Kidney (tissue), 13 donors: ENCODE measurements at regions not wholly inside any gene's neighbourhood (a gene's known extent, or its start where the extent isn't known, plus 50 kb on each side); places are given as distances from the start of the nearest gene placed in this dataset.

ENCODE experiments used
- DNase-seq, 5 donors: peaks; one replicate each; pipeline ENCODE4 v3.0.0-alpha.2; 2013 to 2020
- FAIRE-seq: peaks from 2 replicates; lab custom pipeline; 2012; peaks lifted over from hg19 to GRCh38; lab: Jason Lieb, UNC
- H3K27ac ChIP-seq, 2 donors: one replicate each; pipeline ENCODE4 v1.7.0; 2013; ENCODE audit warnings: low read depth in 2 of 2, low read length in 2 of 2, inconsistent platforms in 1 of 2
- H3K27me3 ChIP-seq: one replicate; pipeline ENCODE4 v1.7.1; 2013; ENCODE audit warnings: low read length, inconsistent platforms; ENCODE audit not compliant: control insufficient read depth, insufficient read depth
- H3K36me3 ChIP-seq, 3 donors: one replicate each; pipeline versions ENCODE4 v1.7.0 to v1.7.1; 2013; ENCODE audit warnings: low read length in 3 of 3, control low read depth in 1 of 3, inconsistent platforms in 1 of 3; ENCODE audit not compliant: insufficient read depth in 3 of 3, control insufficient read depth in 2 of 3
- H3K4me1 ChIP-seq, 3 donors: one replicate each; pipeline versions ENCODE4 v1.7.0 to v1.7.1; 2013; ENCODE audit warnings: low read length in 3 of 3, inconsistent platforms in 1 of 3, low read depth in 1 of 3; ENCODE audit not compliant: control insufficient read depth in 2 of 3, insufficient read depth in 2 of 3
- H3K4me3 ChIP-seq, 3 donors: one replicate each; pipeline versions ENCODE4 v1.7.0 to v1.8.1; 2013; ENCODE audit warnings: low read length in 3 of 3, control low read depth in 1 of 3, inconsistent platforms in 1 of 3
- H3K9ac ChIP-seq, 3 donors: one replicate each; pipeline versions ENCODE4 v1.7.0 to v1.7.1; 2013; ENCODE audit warnings: low read length in 3 of 3, control low read depth in 1 of 3, inconsistent platforms in 1 of 3
- H3K9me3 ChIP-seq, 3 donors: one replicate each; pipeline versions ENCODE4 v1.7.0 to v1.7.1; 2013; ENCODE audit warnings: low read length in 3 of 3, control low read depth in 1 of 3, inconsistent platforms in 1 of 3; ENCODE audit not compliant: control insufficient read depth in 2 of 3, insufficient read depth in 1 of 3
- intact Hi-C: fragments of 100-400 bp; cut with DNase I; formaldehyde crosslinking; loops from one replicate; pipeline ENCODE4 v1.11.1; 2022
- TF ChIP-seq, protein P1 (sequence below): IDR thresholded peaks from 3 replicates; pipeline ENCODE4 v1.5.1; 2012; ENCODE audit warnings: mild to moderate bottlenecking, moderate library complexity, borderline replicate concordance; ENCODE audit not compliant: insufficient read depth; ENCODE audit errors: extremely low read depth
- donor health status: control.
- donor health status: control.
- donor health status: control.
- donor health status: control.
- donor health status: control.
- donor health status: DM: yes; HTN: yes; CAD: no.
- donor health status: Normal renal cell carcinoma (clear cell type).

GRCh38 chr6:19002976-19003560 lies 615.9 kb downstream of the RNF144B start:
- Histone ChIP-seq H3K4me3 (no peak overlapping the region), H3K36me3 (no peaks in the 10 kb centered on the region), H3K4me1 (no peaks in the 10 kb centered on the region), H3K27ac (no peak overlapping the region), H3K9me3 (no peaks in the 10 kb centered on the region), H3K27me3 (no peaks in the 10 kb centered on the region), H3K9ac (no peak overlapping the region)
- DNase-seq, result no peak
- FAIRE-seq, result no peak
- intact Hi-C loops, result no loop called here
- TF ChIP-seq, protein P1, sequence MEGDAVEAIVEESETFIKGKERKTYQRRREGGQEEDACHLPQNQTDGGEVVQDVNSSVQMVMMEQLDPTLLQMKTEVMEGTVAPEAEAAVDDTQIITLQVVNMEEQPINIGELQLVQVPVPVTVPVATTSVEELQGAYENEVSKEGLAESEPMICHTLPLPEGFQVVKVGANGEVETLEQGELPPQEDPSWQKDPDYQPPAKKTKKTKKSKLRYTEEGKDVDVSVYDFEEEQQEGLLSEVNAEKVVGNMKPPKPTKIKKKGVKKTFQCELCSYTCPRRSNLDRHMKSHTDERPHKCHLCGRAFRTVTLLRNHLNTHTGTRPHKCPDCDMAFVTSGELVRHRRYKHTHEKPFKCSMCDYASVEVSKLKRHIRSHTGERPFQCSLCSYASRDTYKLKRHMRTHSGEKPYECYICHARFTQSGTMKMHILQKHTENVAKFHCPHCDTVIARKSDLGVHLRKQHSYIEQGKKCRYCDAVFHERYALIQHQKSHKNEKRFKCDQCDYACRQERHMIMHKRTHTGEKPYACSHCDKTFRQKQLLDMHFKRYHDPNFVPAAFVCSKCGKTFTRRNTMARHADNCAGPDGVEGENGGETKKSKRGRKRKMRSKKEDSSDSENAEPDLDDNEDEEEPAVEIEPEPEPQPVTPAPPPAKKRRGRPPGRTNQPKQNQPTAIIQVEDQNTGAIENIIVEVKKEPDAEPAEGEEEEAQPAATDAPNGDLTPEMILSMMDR, result no peak

DNA sequence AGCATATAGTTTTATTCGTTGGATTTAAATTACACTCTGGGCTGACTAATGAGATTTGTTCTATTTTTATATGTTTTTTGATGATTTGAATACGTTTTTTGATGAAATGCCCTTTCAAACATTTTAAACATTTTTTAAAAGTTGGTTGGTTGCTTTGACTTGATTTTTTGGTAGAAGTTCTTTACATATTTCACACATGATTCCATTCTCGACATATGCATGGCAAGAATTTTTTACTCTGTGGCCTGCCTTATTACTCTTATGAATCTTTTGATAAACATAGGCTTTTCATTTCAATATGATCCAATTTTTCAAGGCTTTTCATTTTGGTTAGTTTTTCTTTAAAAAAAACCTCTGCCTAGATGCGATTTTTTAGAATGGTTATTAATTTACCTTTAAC lies 617.0 kb downstream of the RNF144B start:
- no peaks in the 10 kb centered on the region for H3K36me3 ChIP-seq
- H3K4me3 ChIP-seq, result no peak overlapping the region
- TF ChIP-seq, protein P1, result no peak
- FAIRE-seq (no peak), DNase-seq (no peak)
- no peaks in the 10 kb centered on the region for H3K9me3 ChIP-seq
- no peaks in the 10 kb centered on the region for H3K4me1 ChIP-seq
- intact Hi-C loops, result no loop called here
- H3K27ac ChIP-seq, result no peak overlapping the region
- H3K9ac ChIP-seq, result no peak overlapping the region
- H3K27me3 ChIP-seq, result no peaks in the 10 kb centered on the region

GRCh38 chr6:19009769-19010168 lies 622.6 kb downstream of the RNF144B start:
- FAIRE-seq (no peak), DNase-seq (no peak)
- Histone ChIP-seq H3K9me3 (no peaks in the 10 kb centered on the region), H3K36me3 (no peaks in the 10 kb centered on the region), H3K4me1 (no peaks in the 10 kb centered on the region), H3K27ac (no peak overlapping the region), H3K4me3 (no peak overlapping the region), H3K27me3 (no peaks in the 10 kb centered on the region), H3K9ac (no peak overlapping the region)
- intact Hi-C loops, result no loop called here
- TF ChIP-seq, protein P1, result no peak
